DND-41 (cell line): ENCODE measurements at regions not wholly inside any gene's neighbourhood (a gene's known extent, or its start where the extent isn't known, plus 50 kb on each side); places are given as distances from the start of the nearest gene placed in this dataset.

Source experiments
- ATAC-seq: fragments of 200-7000 bp; cut with Tn5 transposase; 3 replicates; pipeline ENCODE4 v1.9.1; 2021; ENCODE audit warnings: low read depth; ENCODE audit not compliant: insufficient read depth
- DNase-seq: peaks from one replicate; pipeline ENCODE4 v3.0.0-alpha.2; 2020
- H2AFZ ChIP-seq: 2 replicates; pipeline ENCODE4 v1.6.0; 2012; ENCODE audit warnings: low read depth, low read length
- H3K27ac ChIP-seq: 2 replicates; pipeline ENCODE4 v1.5.1; 2012; ENCODE audit warnings: low read length, inconsistent platforms
- H3K27me3 ChIP-seq: fragments of 200-600 bp; sonication (generic); 2 replicates; pipeline ENCODE4 v1.6.0; 2012; ENCODE audit warnings: low read length, mild to moderate bottlenecking, inconsistent platforms; ENCODE audit not compliant: insufficient read depth, poor library complexity
- H3K36me3 ChIP-seq: 2 replicates; pipeline ENCODE4 v1.5.1; 2012; ENCODE audit warnings: low read length, inconsistent platforms; ENCODE audit not compliant: insufficient read depth
- H3K4me1 ChIP-seq: 2 replicates; pipeline ENCODE4 v1.5.1; 2012; ENCODE audit warnings: mild to moderate bottlenecking, low read length; ENCODE audit not compliant: insufficient read depth
- H3K4me2 ChIP-seq: 2 replicates; pipeline ENCODE4 v1.6.0; 2012; ENCODE audit warnings: mild to moderate bottlenecking, moderate library complexity, low read length, inconsistent platforms; ENCODE audit not compliant: insufficient read depth
- H3K4me3 ChIP-seq, 2 experiments: fragments of 200-600 bp in 1 of 2; shearing (Covaris generic) in 1 of 2; 2 replicates each; pipeline ENCODE4 v1.5.1; 2012 to 2016; ENCODE audit warnings: inconsistent platforms in 2 of 2, low read length in 2 of 2, mild to moderate bottlenecking in 2 of 2, low read depth in 1 of 2, moderate library complexity in 1 of 2
- H3K79me2 ChIP-seq: 2 replicates; pipeline ENCODE4 v1.6.0; 2012; ENCODE audit warnings: low read length, inconsistent platforms; ENCODE audit not compliant: insufficient read depth
- H3K9ac ChIP-seq: 2 replicates; pipeline ENCODE4 v1.6.0; 2012; ENCODE audit warnings: low read depth, mild to moderate bottlenecking, inconsistent platforms, low read length, moderate library complexity
- H3K9me3 ChIP-seq: 2 replicates; pipeline ENCODE4 v1.5.1; 2012; ENCODE audit warnings: low read length, moderate library complexity, mild to moderate bottlenecking, inconsistent platforms; ENCODE audit not compliant: insufficient read depth, severe bottlenecking
- H4K20me1 ChIP-seq: 2 replicates; pipeline ENCODE4 v1.6.0; 2012; ENCODE audit warnings: low read length; ENCODE audit not compliant: insufficient read depth
- EZH2 ChIP-seq: IDR thresholded peaks from 3 replicates; pipeline ENCODE4 v1.6.1; 2012; ENCODE audit warnings: borderline replicate concordance, low read depth, mild to moderate bottlenecking, moderate library complexity, low read length, inconsistent platforms; ENCODE audit not compliant: severe bottlenecking
- TF ChIP-seq, protein P1 (sequence below): IDR thresholded peaks from 2 replicates; pipeline ENCODE4 v1.5.1; 2012; ENCODE audit warnings: borderline replicate concordance, low read length, moderate library complexity, mild to moderate bottlenecking; ENCODE audit not compliant: poor library complexity, severe bottlenecking; ENCODE audit errors: extremely low read depth

DNA sequence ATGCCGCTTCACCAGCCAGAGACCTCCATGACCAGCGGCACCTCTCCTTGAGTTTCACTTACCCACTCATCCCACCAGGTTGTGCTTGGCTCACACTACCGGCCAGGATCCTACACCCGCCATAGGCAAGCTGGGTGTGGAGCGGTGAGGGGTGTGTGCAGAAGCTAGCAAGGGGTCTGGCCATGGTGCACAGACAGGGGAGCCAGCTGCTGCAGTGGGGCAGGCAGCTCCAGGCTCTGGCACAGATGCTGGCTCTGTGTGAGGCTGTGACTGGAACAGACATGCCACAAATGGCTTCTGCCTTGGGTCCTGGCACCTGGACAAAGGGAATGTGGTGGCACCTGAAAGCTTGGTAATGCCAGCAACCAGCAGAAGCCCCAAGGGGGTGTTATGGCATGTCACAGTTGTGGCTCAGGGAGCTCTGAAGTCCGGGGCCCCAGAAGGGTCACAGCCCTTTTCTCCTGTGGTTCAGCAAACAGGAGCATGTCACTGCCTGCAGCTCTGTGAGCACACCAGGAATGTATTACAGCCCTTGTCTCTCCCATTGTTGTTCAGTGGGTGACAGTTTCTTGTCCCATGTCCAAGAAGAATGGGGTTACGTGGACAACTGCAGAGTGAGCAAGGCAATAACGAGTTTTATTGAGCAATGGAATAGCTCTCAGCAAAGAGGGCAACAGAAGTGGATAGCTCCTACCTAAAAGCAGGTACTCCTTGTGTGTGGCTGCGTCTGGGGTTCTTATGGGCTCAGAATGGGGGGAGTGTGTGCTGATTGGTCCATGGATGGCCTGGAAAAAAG, 2791.0 kb upstream of the PCDH20 start:
- DNase-seq: no peak
- ATAC-seq: no peak
- H2AFZ ChIP-seq: no peak overlapping the region
- H3K36me3 ChIP-seq: no peaks in the 10 kb centered on the region
- H3K79me2 ChIP-seq: no peaks in the 10 kb centered on the region
- H3K9ac ChIP-seq: no peak overlapping the region
- no peak overlapping the region for H3K4me2 ChIP-seq
- TF ChIP-seq, protein P1, sequence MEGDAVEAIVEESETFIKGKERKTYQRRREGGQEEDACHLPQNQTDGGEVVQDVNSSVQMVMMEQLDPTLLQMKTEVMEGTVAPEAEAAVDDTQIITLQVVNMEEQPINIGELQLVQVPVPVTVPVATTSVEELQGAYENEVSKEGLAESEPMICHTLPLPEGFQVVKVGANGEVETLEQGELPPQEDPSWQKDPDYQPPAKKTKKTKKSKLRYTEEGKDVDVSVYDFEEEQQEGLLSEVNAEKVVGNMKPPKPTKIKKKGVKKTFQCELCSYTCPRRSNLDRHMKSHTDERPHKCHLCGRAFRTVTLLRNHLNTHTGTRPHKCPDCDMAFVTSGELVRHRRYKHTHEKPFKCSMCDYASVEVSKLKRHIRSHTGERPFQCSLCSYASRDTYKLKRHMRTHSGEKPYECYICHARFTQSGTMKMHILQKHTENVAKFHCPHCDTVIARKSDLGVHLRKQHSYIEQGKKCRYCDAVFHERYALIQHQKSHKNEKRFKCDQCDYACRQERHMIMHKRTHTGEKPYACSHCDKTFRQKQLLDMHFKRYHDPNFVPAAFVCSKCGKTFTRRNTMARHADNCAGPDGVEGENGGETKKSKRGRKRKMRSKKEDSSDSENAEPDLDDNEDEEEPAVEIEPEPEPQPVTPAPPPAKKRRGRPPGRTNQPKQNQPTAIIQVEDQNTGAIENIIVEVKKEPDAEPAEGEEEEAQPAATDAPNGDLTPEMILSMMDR: no peak
- no peak for TF ChIP-seq EZH2
- H3K27ac ChIP-seq: no peak overlapping the region
- peaks cover 2% of the 10 kb centered on the region; the same call in 1 of the 2 replicates for H3K4me1 ChIP-seq
- no peaks in the 10 kb centered on the region for H4K20me1 ChIP-seq
- no peak overlapping the region for H3K4me3 ChIP-seq
- H3K27me3 ChIP-seq: no peaks in the 10 kb centered on the region
- H3K9me3 ChIP-seq: peaks cover 3% of the 10 kb centered on the region

DNA sequence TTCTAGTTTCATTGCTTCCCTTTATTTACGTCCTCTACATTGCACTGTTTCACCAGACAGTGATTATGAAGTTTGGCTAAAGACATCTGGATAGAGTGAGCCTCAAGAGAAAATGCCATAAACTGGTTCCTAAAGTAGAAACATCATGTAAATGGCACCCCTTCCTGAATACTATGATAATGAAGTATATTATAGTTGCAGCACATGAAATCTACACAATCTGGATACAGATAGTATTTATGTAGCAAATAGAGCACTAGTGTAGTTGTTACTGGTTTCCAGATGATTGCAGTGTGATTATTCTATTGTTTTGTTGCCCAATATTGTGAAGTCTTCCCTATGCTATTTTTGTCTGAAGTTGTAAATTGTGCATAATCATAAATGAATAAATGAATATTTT, 2786.9 kb upstream of the PCDH20 start:
- H3K4me2 ChIP-seq: no peak overlapping the region
- H4K20me1 ChIP-seq: no peaks in the 10 kb centered on the region
- H3K4me3 ChIP-seq: no peak overlapping the region
- H3K36me3 ChIP-seq: no peaks in the 10 kb centered on the region
- DNase-seq (no peak), ATAC-seq (no peak)
- peaks cover 3% of the 10 kb centered on the region for H3K9me3 ChIP-seq
- no peak overlapping the region for H3K9ac ChIP-seq
- no peak overlapping the region for H3K27ac ChIP-seq
- no peaks in the 10 kb centered on the region for H3K27me3 ChIP-seq
- H3K4me1 ChIP-seq: no peaks in the 10 kb centered on the region
- no peaks in the 10 kb centered on the region for H3K79me2 ChIP-seq
- no peak for TF ChIP-seq EZH2
- TF ChIP-seq, protein P1: no peak
- H2AFZ ChIP-seq: no peak overlapping the region

DNA sequence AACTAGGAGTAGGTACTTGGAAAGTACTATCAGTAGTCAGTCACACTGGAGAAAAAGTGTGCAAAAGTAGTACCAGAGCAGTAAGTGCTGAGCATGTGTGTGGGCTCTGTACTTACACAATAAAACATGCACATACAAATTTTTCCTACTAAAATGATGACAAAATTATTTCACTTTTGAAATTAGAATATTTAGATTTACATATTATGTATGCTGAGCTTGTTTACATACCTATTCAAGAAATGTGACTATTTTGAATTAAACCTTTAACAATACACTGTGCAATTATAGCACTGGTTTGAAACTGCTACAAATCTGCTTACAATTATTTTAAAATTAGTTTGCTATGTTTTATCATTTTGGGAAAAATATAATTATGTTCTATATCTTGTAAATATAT, 2781.6 kb upstream of the PCDH20 start:
- Histone ChIP-seq H3K9ac (no peak overlapping the region), H3K4me3 (no peak overlapping the region), H3K27me3 (no peaks in the 10 kb centered on the region), H3K4me2 (no peak overlapping the region), H3K9me3 (no peaks in the 10 kb centered on the region), H3K79me2 (no peaks in the 10 kb centered on the region), H2AFZ (no peak overlapping the region), H3K4me1 (no peaks in the 10 kb centered on the region), H3K27ac (no peak overlapping the region), H4K20me1 (no peaks in the 10 kb centered on the region), H3K36me3 (no peaks in the 10 kb centered on the region)
- ATAC-seq (no peak), DNase-seq (no peak)
- TF ChIP-seq, protein P1: no peak
- TF ChIP-seq EZH2: no peak
